GM18519 (cell line): ENCODE measurements at regions not wholly inside any gene's neighbourhood (a gene's known extent, or its start where the extent isn't known, plus 50 kb on each side); places are given as distances from the start of the nearest gene placed in this dataset.
"Not testable (repeated sequence)": the region's sequence is repeated elsewhere in the genome, so short reads cannot be mapped to it uniquely, and the experiment has no call there.

Experiments used
- ATAC-seq: cut with Tn5 transposase; IDR thresholded peaks from one replicate; pipeline ENCODE4 v1.9.1; 2021; ENCODE audit warnings: mild to moderate bottlenecking, moderate library complexity; ENCODE audit not compliant: unreplicated experiment, low FRiP score

DNA sequence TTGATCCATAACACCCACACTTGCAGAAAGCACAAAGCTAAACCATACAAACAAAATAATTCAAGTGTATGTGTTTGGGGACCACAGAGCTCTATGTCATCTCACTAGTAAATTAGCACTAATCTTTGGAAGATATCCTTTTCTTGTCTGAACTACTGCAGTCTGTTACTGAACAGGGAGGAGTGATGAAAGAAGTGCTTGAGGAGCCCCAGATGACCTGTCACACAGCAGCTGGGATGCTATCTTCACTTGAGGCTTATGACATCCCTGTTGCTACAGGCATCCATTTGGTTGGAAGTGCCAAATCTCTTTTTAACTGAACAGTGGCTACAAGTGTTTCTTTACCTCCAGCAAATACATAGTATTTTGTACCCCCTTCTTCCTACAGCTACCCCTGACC, 386.3 kb upstream of the CHAC2 start:
- ATAC-seq: no peak

DNA sequence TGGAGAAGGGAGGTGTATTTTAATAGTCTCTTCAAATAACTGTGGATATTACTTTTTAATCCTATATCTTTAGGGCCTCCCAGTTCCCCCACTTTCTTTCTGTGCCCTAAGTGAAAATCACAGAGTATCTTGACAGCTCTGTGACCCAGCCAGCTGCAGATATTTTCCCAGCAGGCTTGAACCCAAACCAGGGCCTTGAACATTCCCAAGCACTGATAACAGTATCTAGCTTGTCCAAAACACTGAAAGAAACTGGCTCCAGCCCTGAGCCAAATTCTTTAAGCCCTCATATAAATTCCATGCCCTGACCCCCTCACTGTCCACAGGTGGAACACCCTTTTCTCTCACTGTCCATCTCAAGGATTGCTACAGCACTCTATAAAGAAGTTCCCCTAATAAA, 388.1 kb upstream of the CHAC2 start:
- ATAC-seq: no peak

DNA sequence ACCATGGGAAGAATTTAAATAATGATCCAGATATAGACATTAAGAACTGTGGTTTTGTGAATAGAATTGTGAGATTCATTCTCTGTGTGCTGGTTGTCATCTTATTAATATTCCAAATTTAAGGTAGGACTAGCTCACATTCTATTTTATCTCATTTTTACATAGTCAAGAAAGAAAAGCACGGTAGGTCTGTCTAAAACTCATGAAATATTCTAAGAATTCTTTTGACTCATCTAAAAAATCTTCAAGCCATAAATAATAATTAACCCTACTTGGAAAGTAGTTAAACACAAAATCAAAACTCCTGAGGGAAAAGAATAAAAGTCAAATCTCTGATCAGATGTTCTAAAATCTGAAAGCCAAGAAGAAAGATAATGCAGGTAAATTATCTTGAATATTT, 388.8 kb upstream of the CHAC2 start:
- ATAC-seq: no peak

GRCh38 chr2:53373126-53373525, 394.5 kb upstream of the CHAC2 start:
- no peak for ATAC-seq

DNA sequence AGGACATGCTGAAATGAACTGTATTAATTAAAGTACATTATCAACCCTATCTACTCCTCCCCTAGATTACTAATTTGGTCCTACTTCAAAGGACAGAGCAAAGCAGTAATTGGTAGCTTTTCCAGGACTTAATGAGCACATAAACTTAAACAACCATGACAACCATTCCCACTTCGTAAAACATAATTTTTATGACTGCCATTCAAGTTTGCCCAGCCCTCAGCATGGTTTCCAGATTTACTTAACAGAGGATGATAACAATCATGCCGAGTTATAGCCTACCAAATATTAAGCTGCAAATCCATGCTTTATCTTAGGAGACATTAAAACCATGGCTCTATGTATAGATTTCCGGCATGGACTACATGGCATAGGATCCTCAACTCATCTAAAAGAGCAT, 401.1 kb upstream of the CHAC2 start:
- ATAC-seq: no peak

- no peak for ATAC-seq
Measured at GRCh38 chr2:53362934-53363333, 404.7 kb upstream of the CHAC2 start.

DNA sequence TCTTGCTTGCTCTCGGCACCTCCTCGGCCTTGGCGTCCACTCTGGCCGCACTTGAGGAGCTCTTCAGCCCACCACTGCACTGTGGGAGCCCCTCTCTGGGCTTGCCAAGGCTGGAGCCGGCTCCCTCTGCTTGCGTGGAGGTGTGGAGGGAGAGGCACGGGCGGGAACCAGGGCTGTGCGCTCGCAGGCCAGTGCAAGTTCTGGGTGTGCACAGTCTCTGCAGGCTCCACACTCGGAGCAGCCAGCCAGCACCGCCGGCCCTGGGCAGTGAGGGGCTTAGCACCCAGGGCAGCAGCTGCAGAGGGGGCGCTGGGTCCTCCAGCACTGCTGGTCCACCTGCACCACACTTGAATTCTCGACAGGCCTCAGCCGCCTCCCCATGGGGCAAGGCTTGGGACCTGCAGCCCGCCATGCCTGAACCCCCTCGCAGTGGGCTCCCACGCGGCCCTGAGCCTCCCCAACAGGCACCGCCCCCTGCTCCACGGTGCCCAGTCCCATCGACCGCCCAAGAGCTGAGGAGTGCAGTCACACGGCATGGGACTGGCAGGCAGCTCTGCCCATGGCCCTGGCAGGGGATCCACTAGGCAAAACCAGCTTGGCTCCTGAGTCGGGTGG, 411.2 kb upstream of the CHAC2 start:
- ATAC-seq: no peak

GRCh38 chr2:53353135-53354114, 414.2 kb upstream of the CHAC2 start:
- no peak for ATAC-seq

- no peak for ATAC-seq
Measured at GRCh38 chr2:53347269-53347668, 420.3 kb upstream of the CHAC2 start.

GRCh38 chr2:53342248-53342647, 425.4 kb upstream of the CHAC2 start:
- ATAC-seq: no peak

- ATAC-seq: no peak
Measured at GRCh38 chr2:53334610-53335009, 433.0 kb upstream of the CHAC2 start.

GRCh38 chr2:53331667-53332066, 435.9 kb upstream of the CHAC2 start:
- no peak for ATAC-seq

GRCh38 chr2:53317861-53318260, 449.7 kb upstream of the CHAC2 start:
- ATAC-seq: no peak

DNA sequence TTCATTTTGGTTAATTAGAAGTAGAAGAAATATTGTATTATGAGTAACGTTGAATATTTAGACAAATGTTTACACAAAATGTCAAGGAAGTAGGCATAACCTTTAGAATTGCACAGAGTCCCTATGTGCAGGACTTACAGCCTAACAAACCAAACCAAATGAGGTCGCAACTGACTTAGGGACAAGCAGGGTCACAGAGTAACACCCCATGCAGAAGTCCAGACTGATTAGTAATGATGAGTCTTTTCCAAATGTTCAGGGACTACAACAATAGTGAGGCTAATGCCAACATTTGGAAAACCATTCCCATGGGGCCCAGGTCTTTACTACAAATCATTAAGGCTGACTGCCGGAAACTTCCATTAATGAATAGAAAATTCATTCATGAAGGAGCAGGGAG, 452.5 kb upstream of the CHAC2 start:
- no peak for ATAC-seq

DNA sequence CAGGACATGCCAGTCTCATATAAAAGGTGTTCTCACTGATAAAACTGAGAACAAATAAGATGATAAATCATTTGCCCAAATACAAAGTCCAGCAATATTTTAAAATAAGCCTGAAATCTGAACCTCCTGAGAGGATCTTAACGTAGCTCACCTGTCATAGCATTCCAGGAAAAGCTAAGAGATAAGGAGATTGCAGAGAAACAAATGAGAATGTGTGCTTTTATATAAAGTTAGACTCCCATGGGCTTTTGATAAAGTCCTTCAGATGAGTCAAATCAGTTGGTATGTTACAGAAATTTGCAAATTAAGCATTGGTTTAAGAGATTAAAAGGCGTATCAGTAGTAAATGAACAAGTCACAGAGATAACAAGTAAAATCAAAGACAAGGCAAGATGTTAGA, 452.9 kb upstream of the CHAC2 start:
- no peak for ATAC-seq

DNA sequence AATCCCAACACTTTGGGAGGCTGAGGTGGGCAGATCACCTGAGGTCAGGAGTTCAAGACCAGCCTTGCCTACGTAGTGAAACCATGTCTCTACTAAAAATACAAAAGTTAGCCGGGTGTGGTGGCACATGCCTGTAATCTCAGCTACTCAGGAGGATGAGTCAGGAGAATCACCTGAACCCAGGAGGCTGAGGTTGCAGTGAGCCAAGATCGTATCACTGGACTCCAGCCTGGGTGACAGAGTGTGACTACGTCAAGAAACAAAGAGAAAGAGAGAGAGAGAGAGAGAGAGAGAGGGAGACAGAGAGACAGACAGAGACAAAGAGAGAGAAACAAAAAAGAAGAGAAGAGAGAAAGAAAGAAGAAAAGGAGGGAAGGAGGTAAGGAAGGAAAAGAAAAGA, 454.0 kb upstream of the CHAC2 start:
- ATAC-seq: not testable (repeated sequence)

- ATAC-seq: no peak
Measured at GRCh38 chr2:53312721-53313120, 454.9 kb upstream of the CHAC2 start.

GRCh38 chr2:53312181-53312580, 455.4 kb upstream of the CHAC2 start:
- ATAC-seq: no peak

- no peak for ATAC-seq
Measured at GRCh38 chr2:53303012-53303578, 464.5 kb upstream of the CHAC2 start.

DNA sequence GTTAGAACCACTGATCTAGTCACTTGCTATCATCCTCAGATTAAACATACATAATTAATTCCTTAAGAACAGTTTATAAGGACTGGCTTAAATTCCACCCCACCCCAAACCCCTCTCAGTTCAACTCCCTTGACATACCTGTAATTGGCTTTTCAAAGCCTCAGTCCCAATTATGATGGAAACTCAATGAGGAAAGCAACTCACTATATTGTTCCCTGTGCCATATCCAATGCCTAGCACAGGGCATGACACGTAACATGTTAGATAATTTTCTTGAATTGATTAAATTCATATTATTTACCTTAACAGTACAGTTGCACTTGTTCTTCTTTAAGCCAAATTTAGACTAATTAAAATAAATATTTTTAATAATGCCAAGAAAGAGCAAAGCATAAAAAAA, 465.1 kb upstream of the CHAC2 start:
- no peak for ATAC-seq

DNA sequence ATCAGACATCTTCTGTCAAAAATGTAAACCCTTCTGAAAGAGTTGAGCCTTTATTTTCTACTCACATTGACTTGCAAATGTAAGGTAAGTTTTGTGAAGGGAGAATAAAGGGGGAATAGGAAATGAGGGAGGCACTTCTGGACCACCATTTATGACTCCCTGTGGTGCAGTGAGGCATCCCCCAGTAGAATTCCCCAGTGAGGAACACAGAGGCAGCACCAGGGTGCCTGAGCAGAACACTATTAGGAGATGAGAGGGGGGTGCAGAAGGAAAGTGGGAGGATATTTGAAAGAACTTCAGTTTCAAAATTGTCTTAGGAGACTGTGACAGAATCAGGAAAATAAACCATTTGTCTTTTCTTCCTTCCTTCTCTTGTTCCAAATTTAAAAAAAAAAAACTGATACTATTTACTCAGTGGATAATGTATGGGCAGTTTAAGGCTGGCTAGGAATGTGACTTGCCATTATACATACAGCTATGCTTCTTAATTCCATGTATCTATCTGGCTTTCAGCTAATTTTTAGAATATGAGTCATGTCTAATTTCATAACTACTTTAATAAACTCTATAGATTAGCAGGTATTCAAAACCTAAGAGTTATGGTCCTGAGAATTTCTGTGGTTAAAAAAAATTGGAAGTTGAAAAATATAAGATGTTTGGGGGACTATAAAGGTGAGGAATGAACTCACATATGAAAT, 478.1 kb upstream of the CHAC2 start:
- ATAC-seq: no peak
